ENCODE measurements at regions not wholly inside any gene's neighbourhood (a gene's known extent, or its start where the extent isn't known, plus 50 kb on each side); places are given as distances from the start of the nearest gene placed in this dataset.

GRCh38 chr14:97031530-97031929 lies 234.3 kb downstream of the VRK1 start:
- TF ChIP-seq CTCF (IDR thresholded peaks at IDR 0.05) (no peak), POLR2AphosphoS5 (IDR thresholded peaks at IDR 0.05) (no peak)
